HG03196 (cell line): ENCODE measurements at regions not wholly inside any gene's neighbourhood (a gene's known extent, or its start where the extent isn't known, plus 50 kb on each side); places are given as distances from the start of the nearest gene placed in this dataset.
A peak's percentile ranks its signal among the peaks of the same experiment; 100 is the strongest.

ENCODE experiments used
- ATAC-seq: cut with Tn5 transposase; IDR thresholded peaks from one replicate; pipeline ENCODE4 v1.9.1; 2021; ENCODE audit not compliant: unreplicated experiment

DNA sequence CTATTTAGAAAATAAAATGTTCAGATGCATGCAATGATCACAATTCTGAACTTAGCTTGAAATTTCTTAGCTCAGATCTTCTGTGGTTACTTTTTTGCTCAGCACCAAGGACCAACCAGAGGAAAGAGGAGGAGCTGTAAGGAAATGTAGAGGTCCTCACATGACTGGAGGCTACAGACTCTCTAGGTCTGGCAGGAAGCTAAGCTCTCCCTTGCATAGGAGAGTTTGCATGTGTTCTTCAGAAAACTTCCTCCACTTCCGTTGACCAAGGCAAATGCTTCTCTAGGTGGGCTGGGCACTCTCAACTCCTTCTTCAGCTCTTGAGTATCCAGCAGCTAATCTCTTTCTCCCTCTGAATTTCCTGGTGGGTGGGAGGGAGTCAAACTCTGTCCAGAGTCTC is 119.6 kb downstream of the BTC start:
- ATAC-seq: no peak

DNA sequence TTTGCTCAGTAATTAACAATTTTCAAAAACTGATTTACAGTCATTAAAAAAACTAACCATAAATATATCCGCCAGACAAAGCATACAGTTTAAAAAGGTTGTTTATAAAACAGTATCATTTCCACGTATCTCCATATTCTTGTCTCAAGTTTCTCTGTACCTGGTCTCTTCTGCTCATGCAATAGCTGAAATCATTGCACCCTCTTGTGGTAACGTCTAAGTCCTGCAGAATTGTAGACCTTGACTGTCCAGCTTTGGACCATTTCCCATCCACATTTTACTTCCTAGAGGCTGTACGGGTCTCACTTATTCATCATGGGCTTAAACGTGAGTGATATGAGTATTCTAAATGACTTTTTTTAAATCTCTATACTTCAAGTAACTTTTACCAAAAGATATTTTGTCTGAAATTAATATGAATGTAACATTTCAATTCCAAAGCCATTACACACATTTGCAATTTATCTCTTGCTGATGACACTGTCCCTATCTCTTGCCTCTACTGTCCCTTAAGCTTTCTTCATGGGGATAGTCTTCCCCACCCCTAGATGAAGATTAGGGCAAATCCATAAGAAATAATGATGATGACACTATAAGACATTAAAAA is 118.5 kb downstream of the BTC start:
- peak; percentile 68 for ATAC-seq

DNA sequence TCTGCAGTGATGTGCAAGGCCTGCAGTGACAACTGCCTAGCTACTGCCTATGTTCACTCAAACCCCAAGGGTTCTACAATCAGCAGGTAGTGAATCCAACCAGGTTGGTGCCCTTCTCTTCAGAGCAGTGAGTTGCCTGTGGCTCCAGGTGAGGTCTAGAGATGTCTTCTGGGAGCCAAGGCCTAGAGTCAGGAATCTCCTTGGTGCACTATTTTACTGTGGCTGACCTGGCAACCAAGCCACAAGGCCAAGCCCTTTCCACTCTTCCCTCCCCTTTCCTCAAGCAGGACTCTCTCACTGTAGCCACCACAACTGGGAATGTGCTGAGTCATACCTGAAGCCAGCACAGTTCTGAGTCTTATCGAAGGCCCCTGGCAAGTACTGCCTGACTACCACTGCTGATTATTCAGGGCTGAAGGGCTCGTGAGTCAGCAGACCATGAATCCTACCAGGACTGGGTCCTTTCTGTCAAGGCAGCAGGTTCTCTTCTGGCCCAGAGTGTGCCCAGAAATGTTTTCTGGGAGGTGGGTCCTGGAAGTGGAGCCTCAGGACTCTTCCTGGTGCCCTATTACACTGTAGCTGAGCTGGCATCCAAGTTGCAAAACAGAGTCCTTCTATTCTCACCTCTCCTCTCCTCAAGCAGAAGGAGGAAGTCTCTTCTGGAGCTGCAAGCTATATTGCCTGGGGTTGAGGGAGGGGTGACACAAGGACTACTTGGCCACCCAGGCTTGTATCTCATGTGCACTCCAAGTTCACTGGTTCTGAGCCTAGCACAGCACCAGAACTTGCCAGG is 111.6 kb downstream of the BTC start:
- no peak for ATAC-seq

DNA sequence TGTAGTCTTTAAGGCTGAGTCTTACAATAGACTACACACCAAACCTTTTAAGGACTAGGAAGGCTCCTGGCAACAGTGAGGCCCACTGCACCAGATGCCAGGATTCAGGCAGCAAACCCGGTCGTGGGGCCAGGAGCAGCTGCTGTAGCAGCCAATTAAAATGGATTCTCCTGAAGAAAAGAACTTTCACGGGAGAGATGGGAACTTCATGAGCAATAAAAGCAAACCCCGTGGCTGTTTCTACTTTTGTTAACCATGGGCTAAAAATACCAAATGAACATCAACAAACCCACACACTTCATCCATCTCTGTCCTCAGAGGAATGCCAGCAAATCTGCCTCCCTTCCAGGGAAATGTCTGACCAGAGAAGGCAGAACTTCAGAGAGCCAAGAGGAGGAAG is 101.4 kb downstream of the BTC start:
- no peak for ATAC-seq
